ENCODE measurements at regions not wholly inside any gene's neighbourhood (a gene's known extent, or its start where the extent isn't known, plus 50 kb on each side); places are given as distances from the start of the nearest gene placed in this dataset.
A peak's percentile ranks its signal among the peaks of the same experiment; 100 is the strongest.

DNA sequence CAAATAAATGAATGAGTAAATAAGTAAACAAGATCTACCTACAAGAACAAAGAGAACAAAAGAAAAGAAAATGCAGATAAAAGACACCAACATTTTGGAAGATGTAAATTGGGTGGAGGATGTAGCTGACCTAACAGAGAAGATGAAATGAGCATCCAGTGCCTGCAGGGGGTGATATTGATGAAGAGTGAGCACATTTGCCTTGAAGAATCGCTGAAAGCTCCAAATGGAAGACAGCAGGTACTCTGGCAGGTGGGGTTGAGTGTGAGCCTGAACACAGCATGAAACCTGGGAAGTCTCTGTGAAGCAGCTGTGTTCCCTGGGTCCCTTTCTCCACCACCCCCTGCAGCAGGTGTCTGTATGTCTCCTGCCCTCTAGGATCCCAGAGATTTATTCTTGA lies 125.6 kb downstream of the NXNL2 start:
- TF ChIP-seq, protein P1, sequence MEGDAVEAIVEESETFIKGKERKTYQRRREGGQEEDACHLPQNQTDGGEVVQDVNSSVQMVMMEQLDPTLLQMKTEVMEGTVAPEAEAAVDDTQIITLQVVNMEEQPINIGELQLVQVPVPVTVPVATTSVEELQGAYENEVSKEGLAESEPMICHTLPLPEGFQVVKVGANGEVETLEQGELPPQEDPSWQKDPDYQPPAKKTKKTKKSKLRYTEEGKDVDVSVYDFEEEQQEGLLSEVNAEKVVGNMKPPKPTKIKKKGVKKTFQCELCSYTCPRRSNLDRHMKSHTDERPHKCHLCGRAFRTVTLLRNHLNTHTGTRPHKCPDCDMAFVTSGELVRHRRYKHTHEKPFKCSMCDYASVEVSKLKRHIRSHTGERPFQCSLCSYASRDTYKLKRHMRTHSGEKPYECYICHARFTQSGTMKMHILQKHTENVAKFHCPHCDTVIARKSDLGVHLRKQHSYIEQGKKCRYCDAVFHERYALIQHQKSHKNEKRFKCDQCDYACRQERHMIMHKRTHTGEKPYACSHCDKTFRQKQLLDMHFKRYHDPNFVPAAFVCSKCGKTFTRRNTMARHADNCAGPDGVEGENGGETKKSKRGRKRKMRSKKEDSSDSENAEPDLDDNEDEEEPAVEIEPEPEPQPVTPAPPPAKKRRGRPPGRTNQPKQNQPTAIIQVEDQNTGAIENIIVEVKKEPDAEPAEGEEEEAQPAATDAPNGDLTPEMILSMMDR (IDR thresholded peaks at IDR 0.05; ENCODE audit: insufficient read depth, low read length, poor library complexity, severe bottlenecking) = peak; percentile 49
- DNase-seq (ENCODE audit: low read depth) = no peak
- Histone ChIP-seq H3K27me3 (ENCODE audit: control insufficient read depth, insufficient read depth, low read length) (no peaks in the 10 kb centered on the region), H3K4me3 (ENCODE audit: low read depth, low read length) (no peak overlapping the region), H3K36me3 (ENCODE audit: control insufficient read depth, insufficient read depth, low read length) (no peaks in the 10 kb centered on the region)

DNA sequence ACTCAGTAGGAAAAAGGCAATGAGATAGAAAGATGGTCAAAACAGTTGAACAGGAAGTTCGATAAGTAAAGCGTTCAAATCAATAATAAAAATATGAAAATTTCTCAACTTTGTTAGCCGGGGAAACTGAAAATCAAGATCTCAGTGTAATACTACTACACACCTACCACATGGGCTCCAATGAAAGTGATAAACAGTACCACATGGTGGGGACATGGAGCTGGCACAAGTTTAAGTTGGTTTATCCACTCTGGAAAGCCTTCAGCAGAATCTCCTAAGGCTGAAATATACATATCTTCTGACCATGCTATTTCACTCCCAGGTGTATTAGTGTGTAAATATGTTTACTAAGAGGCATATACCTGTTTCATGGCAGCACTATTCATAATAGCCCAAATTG lies 126.8 kb downstream of the NXNL2 start:
- TF ChIP-seq, protein P1 (IDR thresholded peaks at IDR 0.05; ENCODE audit: insufficient read depth, low read length, poor library complexity, severe bottlenecking) = no peak
- H3K27me3 ChIP-seq (ENCODE audit: control insufficient read depth, insufficient read depth, low read length) = no peaks in the 10 kb centered on the region
- no peak for DNase-seq (ENCODE audit: low read depth)
- no peak overlapping the region for H3K4me3 ChIP-seq (ENCODE audit: low read depth, low read length)
- no peaks in the 10 kb centered on the region for H3K36me3 ChIP-seq (ENCODE audit: control insufficient read depth, insufficient read depth, low read length)

DNA sequence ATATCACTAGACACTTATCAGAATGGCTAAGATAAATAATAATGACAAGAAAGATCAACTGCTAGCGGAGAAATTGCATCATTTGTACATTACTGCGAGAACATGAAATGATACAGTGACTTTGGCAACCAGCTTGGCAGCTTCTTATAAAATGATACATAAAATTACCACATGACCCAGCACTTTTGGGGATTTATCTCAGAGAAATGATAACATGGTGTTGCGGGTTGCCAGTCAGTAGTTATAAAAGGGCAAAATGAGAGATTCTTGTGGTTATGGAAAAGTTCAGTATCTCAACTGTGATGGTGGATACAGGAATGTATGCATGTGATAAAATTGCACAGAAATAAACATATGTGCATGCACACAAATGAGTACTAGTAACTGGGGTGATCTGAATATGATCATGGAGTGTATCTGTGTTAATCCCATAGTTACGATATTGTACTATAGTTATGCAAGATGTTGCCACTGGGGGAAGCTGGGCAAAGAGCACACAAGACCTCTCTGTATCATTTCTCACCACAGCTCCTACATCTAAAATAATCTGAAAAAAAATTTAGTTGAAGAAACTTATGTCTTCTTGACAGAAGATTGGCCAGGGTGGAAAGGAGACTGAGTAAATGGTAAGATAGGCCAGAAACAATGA lies 128.9 kb downstream of the NXNL2 start:
- H3K27me3 ChIP-seq (ENCODE audit: control insufficient read depth, insufficient read depth, low read length) = no peaks in the 10 kb centered on the region
- TF ChIP-seq, protein P1 (IDR thresholded peaks at IDR 0.05; ENCODE audit: insufficient read depth, low read length, poor library complexity, severe bottlenecking) = no peak
- H3K36me3 ChIP-seq (ENCODE audit: control insufficient read depth, insufficient read depth, low read length) = no peaks in the 10 kb centered on the region
- H3K4me3 ChIP-seq (ENCODE audit: low read depth, low read length) = no peak overlapping the region
- no peak for DNase-seq (ENCODE audit: low read depth)

DNA sequence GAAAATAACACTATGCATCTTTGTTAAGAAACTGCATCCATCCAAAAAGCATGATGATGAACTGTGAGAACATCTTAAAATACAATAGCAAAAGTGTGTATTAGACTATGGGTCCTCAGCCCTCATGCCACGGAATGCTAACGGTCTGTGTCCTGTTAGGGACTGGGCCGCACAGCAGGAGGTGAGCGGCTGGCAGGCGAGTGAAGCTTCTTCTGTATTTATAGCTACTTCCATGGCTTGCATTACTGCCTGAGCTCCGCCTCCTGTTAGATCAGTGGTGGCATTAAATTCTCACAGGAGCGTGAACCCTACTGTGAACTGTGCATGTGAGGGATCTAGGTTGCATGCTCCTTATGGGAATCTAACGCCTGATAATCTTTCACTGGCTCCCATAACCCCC lies 129.8 kb downstream of the NXNL2 start:
- no peak for DNase-seq (ENCODE audit: low read depth)
- TF ChIP-seq, protein P1 (IDR thresholded peaks at IDR 0.05; ENCODE audit: insufficient read depth, low read length, poor library complexity, severe bottlenecking) = no peak
- H3K36me3 ChIP-seq (ENCODE audit: control insufficient read depth, insufficient read depth, low read length) = no peaks in the 10 kb centered on the region
- H3K4me3 ChIP-seq (ENCODE audit: low read depth, low read length) = no peak overlapping the region
- H3K27me3 ChIP-seq (ENCODE audit: control insufficient read depth, insufficient read depth, low read length) = no peaks in the 10 kb centered on the region

DNA sequence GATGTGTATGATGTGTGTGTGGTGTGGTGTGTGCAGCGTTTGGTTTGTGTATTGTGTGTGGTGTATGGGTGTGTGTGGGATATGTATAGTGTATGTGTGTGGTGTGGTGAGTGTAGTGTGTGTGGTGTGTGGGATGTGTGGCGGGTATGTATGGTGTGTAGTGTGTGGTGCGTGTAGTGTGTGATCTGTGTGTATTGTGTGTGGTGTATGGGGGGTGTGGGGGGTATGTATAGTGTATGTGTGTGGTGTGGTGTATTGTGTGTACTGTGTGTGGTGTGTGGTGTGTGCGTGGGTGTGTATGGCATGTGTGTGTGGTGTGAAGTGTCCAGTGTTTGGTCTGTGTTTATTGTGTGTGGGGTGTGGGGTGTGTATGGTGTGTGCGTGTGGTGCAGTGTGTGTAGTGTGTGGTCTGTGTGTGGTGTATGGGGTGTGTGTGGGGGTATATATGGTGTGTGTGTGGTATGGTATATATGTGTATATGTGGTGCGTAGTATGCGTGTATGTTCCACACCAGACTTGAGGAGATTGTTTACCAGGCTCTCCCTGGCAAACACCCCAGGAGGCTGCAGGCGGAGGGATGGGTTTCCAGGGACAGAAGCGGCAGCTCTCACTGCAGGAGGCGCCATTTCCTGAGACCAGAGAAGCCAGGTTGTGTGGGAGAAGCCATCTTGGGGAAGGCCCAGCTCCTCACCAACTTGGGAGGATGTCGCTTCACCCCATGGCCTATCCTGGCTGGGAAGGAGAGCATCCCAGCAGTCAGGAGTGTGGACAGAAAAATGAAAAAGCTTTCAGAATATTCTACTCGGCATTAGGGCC lies 138.1 kb downstream of the NXNL2 start:
- no peaks in the 10 kb centered on the region for H3K36me3 ChIP-seq (ENCODE audit: control insufficient read depth, insufficient read depth, low read length)
- H3K4me3 ChIP-seq (ENCODE audit: low read depth, low read length) = no peak overlapping the region
- no peak for DNase-seq (ENCODE audit: low read depth)
- H3K27me3 ChIP-seq (ENCODE audit: control insufficient read depth, insufficient read depth, low read length) = no peaks in the 10 kb centered on the region
- TF ChIP-seq, protein P1 (IDR thresholded peaks at IDR 0.05; ENCODE audit: insufficient read depth, low read length, poor library complexity, severe bottlenecking) = no peak
